Fibroblast of villous mesenchyme (primary cell): ENCODE measurements at regions not wholly inside any gene's neighbourhood (a gene's known extent, or its start where the extent isn't known, plus 50 kb on each side); places are given as distances from the start of the nearest gene placed in this dataset.

ENCODE experiments used
- DNase-seq: peaks from one replicate; pipeline ENCODE4 v3.0.0-alpha.2; 2010; ENCODE audit warnings: low read depth
- H3K4me3 ChIP-seq: 2 replicates; pipeline ENCODE4 v1.5.1; 2011; ENCODE audit warnings: low read depth, mild to moderate bottlenecking, low read length
- TF ChIP-seq, protein P1 (sequence below): IDR thresholded peaks from 2 replicates; pipeline ENCODE4 v1.5.1; 2012; ENCODE audit warnings: low read depth, mild to moderate bottlenecking, low read length; ENCODE audit not compliant: insufficient read depth

DNA sequence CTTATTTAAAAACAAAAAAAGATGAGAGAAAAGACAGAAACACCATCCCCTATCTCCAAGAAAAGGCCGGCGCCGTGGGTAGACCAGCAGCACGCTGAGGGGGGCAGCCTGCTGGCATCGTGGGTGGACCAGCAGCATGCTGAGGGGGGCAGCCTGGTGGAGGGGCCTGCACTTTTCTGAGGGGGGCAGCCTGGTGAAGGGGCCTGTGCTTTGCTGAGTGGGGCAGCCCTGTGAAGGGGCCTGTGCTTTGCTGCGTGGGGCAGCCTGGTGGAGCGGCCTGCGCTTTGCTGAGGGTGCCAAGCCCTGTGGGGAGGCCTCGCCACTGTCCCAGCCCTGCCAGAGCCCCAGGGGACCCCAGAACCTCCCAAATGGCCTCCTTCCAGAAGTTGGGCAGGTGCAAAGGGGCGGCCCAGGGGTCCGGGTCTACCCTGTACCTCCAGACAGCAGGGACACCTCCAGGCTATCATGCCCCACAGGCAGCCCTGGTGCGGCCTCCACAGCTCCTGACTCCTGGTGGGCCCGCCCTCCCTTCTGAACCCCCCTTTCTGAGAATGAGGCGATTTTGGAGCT is 1185.7 kb downstream of the BRD1 start:
- DNase-seq, result no peak
- TF ChIP-seq, protein P1, sequence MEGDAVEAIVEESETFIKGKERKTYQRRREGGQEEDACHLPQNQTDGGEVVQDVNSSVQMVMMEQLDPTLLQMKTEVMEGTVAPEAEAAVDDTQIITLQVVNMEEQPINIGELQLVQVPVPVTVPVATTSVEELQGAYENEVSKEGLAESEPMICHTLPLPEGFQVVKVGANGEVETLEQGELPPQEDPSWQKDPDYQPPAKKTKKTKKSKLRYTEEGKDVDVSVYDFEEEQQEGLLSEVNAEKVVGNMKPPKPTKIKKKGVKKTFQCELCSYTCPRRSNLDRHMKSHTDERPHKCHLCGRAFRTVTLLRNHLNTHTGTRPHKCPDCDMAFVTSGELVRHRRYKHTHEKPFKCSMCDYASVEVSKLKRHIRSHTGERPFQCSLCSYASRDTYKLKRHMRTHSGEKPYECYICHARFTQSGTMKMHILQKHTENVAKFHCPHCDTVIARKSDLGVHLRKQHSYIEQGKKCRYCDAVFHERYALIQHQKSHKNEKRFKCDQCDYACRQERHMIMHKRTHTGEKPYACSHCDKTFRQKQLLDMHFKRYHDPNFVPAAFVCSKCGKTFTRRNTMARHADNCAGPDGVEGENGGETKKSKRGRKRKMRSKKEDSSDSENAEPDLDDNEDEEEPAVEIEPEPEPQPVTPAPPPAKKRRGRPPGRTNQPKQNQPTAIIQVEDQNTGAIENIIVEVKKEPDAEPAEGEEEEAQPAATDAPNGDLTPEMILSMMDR, result no peak
- no peak overlapping the region for H3K4me3 ChIP-seq

DNA sequence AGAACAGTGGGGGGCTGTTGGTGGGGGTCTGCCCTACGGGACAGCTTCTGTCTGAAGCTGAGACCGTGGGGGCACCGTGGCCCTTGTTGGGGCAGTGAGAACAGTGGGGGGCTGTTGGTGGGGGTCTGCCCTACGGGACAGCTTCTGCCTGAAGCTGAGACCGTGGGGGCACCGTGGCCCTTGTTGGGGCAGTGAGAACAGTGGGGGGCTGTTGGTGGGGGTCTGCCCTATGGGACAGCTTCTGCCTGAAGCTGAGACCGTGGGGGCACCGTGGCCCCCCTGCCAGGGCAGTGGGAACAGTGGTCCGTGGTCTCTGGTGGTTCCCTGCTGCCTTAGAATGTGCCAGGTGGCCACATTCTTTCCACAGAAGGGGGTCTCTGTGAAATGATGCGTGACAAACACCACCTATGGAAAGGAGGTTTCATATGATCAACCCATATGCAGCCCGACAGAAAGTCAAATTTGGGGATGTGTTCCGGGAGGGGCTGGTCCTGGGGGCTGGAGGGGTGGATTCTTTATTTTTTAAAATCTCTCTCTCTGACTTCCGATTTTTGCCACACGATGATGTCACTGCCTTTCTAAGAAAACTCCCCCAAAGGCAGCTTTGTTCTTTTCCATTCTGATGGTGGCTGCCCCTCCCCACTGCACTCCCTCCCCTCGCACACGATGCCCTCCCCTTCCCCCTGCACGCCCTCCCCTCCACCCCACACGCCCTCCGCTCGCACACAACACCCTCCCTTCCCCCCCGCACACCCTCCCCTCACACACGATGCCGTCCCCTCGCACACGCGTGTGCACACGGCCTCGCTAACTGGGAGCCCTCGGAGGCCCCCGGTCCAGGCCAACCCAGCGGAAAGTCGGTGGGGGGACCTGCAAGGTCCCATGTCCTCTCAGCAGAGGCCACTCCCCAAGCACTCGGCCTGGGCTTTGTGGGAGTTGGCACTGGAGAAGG is 1186.5 kb downstream of the BRD1 start:
- no peak for DNase-seq
- no peak overlapping the region for H3K4me3 ChIP-seq
- TF ChIP-seq, protein P1, result no peak

DNA sequence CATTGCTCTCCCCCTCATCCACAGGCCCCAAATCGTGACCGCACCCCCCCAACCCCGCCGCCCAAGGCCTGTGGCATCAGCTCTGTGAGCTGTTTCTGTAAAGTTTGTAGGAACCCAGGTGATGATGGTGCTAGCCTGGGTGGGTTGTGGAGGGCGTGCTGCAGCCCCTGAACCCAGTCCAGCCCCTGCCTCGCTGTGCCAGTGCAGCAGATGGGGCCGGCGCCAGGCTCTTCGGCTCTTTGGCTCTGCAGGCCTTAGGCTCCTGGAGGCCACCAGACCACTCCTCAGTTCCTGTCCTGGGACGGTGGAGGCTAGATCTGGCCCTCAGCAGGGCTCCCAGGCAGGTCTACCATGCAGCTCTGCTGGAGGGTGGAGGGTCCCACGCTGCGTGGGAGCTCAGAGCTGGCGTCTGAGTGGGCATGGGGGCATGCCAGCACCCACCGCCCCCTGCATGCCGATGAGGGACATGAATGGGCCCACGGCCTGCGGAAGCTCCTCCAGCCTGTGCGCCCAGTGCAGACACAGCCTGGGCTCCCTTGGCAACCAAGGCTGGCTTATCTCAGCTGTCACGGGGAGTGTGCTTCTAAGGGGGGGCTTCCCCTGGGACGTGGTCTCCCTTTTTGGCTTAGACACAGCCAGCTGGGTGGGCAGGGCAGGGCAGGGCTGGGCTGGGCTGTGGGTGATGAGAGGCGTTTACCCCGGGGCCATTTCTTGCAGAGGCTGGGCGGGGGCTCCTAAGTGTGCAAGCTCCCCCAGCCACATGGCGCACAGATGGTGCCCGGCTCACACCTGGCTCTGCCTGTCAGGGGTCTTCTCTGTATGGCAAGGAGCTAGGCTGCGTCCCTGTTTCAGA is 1187.6 kb downstream of the BRD1 start:
- DNase-seq, result no peak
- TF ChIP-seq, protein P1, result no peak
- no peak overlapping the region for H3K4me3 ChIP-seq

DNA sequence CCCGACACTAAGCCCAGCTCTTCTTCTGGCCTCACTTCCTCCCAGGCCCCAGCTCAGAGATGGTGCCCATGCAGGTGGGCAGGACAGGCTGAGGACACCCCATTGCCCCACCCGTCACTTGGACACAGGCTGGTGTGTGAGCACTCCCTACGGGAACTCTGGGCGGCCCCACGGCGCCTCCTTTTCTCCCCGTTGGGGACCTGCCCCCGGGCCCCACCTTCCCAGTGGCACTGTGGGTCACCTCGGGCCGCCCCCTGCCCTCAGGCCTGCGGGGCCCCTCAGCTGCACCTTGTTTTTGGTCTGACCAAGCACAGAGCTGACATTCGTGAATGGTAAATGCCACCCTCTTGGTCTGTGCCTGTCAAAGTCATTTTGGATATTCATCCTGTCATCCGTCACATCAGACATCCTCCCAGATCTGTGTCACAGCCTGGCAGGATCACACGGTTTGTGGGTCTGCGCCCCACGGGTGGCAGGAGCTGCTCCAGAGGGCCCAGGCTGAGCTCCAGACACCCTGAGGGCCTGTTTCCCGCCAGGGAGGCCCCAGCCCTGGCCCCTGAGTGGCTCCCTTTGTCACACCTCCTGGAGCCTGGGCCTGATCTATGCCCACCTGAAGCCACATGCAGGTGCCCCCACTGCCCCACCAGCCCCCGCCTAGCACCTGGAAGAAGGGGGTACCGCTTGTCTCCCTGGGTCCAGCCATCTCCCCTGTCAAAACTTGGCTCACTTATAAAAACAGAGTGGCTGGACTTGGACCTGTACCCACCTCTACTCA is 1188.5 kb downstream of the BRD1 start:
- TF ChIP-seq, protein P1, result no peak
- H3K4me3 ChIP-seq, result no peak overlapping the region
- no peak for DNase-seq

DNA sequence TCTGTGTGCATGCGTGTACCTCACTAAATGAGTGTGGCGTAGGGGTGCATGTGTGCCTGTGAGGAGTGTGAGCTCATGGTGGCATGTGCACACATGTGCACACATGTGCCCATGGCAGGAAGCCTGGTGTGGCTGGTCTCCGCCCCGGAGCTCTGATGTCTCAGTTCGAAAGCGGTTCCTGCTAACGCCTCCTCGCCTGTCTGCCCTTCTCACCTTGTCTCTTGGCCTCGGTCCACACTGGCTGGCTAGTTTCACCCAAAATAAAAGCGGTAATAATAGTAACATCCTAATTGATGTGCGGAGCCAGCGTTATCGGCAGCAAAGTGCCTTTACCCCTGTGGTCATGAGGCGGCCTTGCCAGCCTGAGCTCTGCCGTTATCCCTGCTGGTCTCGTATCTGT is 1190.4 kb downstream of the BRD1 start:
- no peak for DNase-seq
- TF ChIP-seq, protein P1, result no peak
- H3K4me3 ChIP-seq, result no peak overlapping the region

DNA sequence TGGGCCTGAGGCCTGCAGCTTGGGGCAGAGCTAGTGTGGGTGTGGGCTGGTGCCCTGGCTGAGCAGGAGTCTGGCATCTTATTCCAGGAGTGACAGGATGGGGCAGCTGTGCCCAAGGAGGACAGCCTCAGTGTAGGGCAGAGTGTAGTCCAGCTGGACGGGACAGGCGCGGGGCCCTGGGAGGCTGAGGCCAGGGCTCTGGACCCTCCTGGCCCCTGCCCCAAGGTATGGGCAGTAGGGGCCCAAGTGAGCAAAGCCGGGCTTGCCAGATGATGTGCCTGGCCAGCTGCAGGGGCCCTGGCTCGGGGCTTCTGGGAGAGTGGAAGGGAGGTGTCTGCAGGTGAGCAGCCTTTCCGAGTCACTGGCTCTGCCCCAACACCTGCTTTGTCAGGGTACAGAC is 1190.9 kb downstream of the BRD1 start:
- TF ChIP-seq, protein P1, result no peak
- DNase-seq, result no peak
- H3K4me3 ChIP-seq, result no peak overlapping the region
